ENCODE measurements at regions not wholly inside any gene's neighbourhood (a gene's known extent, or its start where the extent isn't known, plus 50 kb on each side); places are given as distances from the start of the nearest gene placed in this dataset.

DNA sequence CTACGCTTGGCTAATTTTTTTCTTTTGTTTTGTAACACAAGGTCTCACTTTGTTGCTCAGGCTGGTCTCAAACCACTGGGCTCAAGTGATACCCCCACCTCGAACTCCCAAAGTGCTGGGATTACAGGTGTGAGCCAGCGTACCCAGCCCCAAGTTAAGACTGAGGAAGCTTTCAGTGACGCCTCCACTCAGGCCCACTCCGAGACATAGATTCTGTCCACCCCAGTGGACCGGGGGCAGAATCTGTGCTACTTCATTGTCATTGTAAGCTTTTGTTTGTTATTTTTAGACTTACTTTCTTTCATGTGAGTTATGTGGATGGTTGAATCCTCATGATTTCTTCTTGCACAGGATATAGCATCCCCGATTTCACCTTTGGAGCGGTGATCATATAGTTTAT is 156.9 kb upstream of the TSHZ3 start:
- no peak for DNase-seq
- Mint-ChIP-seq H3K9me3 (no peaks in the 10 kb centered on the region), H3K27ac (no peak overlapping the region), H3K36me3 (ENCODE audit: low read depth) (no peaks in the 10 kb centered on the region), H3K4me1 (no peaks in the 10 kb centered on the region), H3K4me3 (no peak overlapping the region), H3K27me3 (no peaks in the 10 kb centered on the region)
- no peak for ATAC-seq (ENCODE audit: low read depth)
- TF ChIP-seq, protein P1, sequence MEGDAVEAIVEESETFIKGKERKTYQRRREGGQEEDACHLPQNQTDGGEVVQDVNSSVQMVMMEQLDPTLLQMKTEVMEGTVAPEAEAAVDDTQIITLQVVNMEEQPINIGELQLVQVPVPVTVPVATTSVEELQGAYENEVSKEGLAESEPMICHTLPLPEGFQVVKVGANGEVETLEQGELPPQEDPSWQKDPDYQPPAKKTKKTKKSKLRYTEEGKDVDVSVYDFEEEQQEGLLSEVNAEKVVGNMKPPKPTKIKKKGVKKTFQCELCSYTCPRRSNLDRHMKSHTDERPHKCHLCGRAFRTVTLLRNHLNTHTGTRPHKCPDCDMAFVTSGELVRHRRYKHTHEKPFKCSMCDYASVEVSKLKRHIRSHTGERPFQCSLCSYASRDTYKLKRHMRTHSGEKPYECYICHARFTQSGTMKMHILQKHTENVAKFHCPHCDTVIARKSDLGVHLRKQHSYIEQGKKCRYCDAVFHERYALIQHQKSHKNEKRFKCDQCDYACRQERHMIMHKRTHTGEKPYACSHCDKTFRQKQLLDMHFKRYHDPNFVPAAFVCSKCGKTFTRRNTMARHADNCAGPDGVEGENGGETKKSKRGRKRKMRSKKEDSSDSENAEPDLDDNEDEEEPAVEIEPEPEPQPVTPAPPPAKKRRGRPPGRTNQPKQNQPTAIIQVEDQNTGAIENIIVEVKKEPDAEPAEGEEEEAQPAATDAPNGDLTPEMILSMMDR (IDR thresholded peaks at IDR 0.05) = no peak
- ChIA-PET POLR2A (no interaction called here), CTCF (no interaction called here)
- intact Hi-C loops (cut with micrococcal nuclease) = no loop called here

DNA sequence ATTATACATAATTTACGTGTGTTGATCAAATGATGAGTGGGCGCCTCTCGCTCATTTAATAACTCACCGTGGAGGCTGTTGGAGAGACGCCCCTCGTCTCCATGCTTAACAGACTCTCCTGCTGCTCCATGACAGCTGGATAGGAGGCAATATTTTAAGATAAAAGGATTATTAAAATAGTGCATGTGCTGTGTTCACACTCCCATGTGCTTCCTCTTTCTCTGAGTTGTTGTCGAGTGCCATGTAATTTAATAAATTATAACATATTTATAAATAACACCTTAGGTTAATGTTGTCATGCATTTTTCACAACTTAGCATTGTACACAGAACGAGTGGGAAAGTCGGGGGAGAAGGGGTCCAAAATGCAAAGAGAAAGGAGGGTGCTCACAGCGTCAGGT is 161.4 kb upstream of the TSHZ3 start:
- CTCF ChIA-PET = no interaction called here
- Mint-ChIP-seq H3K27ac (no peak overlapping the region), H3K27me3 (no peaks in the 10 kb centered on the region), H3K4me3 (no peak overlapping the region), H3K36me3 (ENCODE audit: low read depth) (no peaks in the 10 kb centered on the region), H3K9me3 (no peaks in the 10 kb centered on the region), H3K4me1 (no peaks in the 10 kb centered on the region)
- DNase-seq = no peak
- POLR2A ChIA-PET = no interaction called here
- TF ChIP-seq, protein P1 (IDR thresholded peaks at IDR 0.05) = no peak
- ATAC-seq (ENCODE audit: low read depth) = no peak
- intact Hi-C loops (cut with micrococcal nuclease) = no loop called here

GRCh38 chr19:31511098-31511497 is 161.9 kb upstream of the TSHZ3 start:
- Mint-ChIP-seq H3K27me3 (no peaks in the 10 kb centered on the region), H3K4me3 (no peak overlapping the region), H3K36me3 (ENCODE audit: low read depth) (no peaks in the 10 kb centered on the region), H3K9me3 (no peaks in the 10 kb centered on the region), H3K4me1 (no peaks in the 10 kb centered on the region), H3K27ac (no peak overlapping the region)
- DNase-seq (no peak), ATAC-seq (ENCODE audit: low read depth) (no peak)
- TF ChIP-seq, protein P1 (IDR thresholded peaks at IDR 0.05) = no peak
- intact Hi-C loops (cut with micrococcal nuclease) = no loop called here
- CTCF ChIA-PET = no interaction called here
- POLR2A ChIA-PET = no interaction called here

- DNase-seq = no peak
- ChIA-PET POLR2A (no interaction called here), CTCF (no interaction called here)
- Mint-ChIP-seq H3K27ac (no peak overlapping the region), H3K9me3 (no peaks in the 10 kb centered on the region), H3K4me3 (no peak overlapping the region), H3K27me3 (no peaks in the 10 kb centered on the region), H3K4me1 (no peaks in the 10 kb centered on the region), H3K36me3 (ENCODE audit: low read depth) (no peaks in the 10 kb centered on the region)
- intact Hi-C loops (cut with micrococcal nuclease) = no loop called here
- no peak for ATAC-seq (ENCODE audit: low read depth)
- TF ChIP-seq, protein P1 (IDR thresholded peaks at IDR 0.05) = no peak
Measured at GRCh38 chr19:31511696-31512095, 162.5 kb upstream of the TSHZ3 start.

GRCh38 chr19:31512181-31512970 is 163.1 kb upstream of the TSHZ3 start:
- DNase-seq (no peak), ATAC-seq (ENCODE audit: low read depth) (no peak)
- Mint-ChIP-seq H3K4me3 (no peak overlapping the region), H3K27ac (no peak overlapping the region), H3K27me3 (no peaks in the 10 kb centered on the region), H3K4me1 (no peaks in the 10 kb centered on the region), H3K36me3 (ENCODE audit: low read depth) (no peaks in the 10 kb centered on the region), H3K9me3 (no peaks in the 10 kb centered on the region)
- POLR2A ChIA-PET = no interaction called here
- TF ChIP-seq, protein P1 (IDR thresholded peaks at IDR 0.05) = no peak
- intact Hi-C loops (cut with micrococcal nuclease) = no loop called here
- CTCF ChIA-PET = no interaction called here
